Progenitor cell of endocrine pancreas (in vitro differentiated cells): ENCODE measurements at regions not wholly inside any gene's neighbourhood (a gene's known extent, or its start where the extent isn't known, plus 50 kb on each side); places are given as distances from the start of the nearest gene placed in this dataset.
A peak's percentile ranks its signal among the peaks of the same experiment; 100 is the strongest.

Source experiments
- DNase-seq: peaks from one replicate; pipeline ENCODE4 v3.0.0; 2021; ENCODE audit warnings: low spot score; ENCODE audit not compliant: unreplicated experiment
- H3K27ac Mint-ChIP-seq: 2 replicates; pipeline ENCODE4 v1.8.0; 2021; ENCODE audit warnings: mild to moderate bottlenecking, moderate library complexity, mixed read lengths
- H3K27me3 Mint-ChIP-seq: 2 replicates; pipeline ENCODE4 v1.8.0; 2021; ENCODE audit warnings: mixed read lengths
- H3K36me3 Mint-ChIP-seq: 2 replicates; pipeline ENCODE4 v1.8.0; 2022; ENCODE audit warnings: mixed read lengths; ENCODE audit not compliant: insufficient read depth
- H3K4me1 Mint-ChIP-seq: 2 replicates; pipeline ENCODE4 v1.8.0; 2021; ENCODE audit warnings: low read depth, mixed read lengths
- H3K4me3 Mint-ChIP-seq: 2 replicates; pipeline ENCODE4 v1.8.0; 2021; ENCODE audit warnings: low read depth, mild to moderate bottlenecking, moderate library complexity, mixed read lengths
- H3K9me3 Mint-ChIP-seq: 2 replicates; pipeline ENCODE4 v1.8.0; 2021; ENCODE audit warnings: low read depth, mixed read lengths
- TF ChIP-seq, protein P1 (sequence below): fragments of 200-600 bp; sonication (generic); IDR thresholded peaks from one replicate; pipeline ENCODE4 v1.5.0; 2021; ENCODE audit warnings: antibody characterized with exemption, mild to moderate bottlenecking; ENCODE audit not compliant: unreplicated experiment

DNA sequence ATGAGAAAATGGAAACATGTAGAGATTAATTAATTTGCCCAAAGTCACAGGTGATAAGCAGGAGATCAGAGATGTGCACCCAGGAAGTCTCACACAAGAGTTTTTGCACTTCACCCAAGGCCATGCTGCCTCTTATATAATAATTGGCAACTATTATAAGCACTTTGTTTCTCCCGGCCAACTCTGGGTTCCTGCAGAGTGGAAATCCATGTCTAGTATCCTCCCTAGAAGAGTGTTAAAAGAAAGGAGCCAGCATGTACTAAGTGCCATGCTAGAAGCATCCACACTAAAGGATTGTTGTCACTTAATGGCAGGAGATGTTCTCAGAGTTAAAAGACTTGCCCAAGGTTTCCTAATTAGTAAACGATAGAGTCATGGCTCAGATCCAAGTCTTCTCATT, 470.3 kb downstream of the OMA1 start:
- H3K36me3 Mint-ChIP-seq, result no peaks in the 10 kb centered on the region
- no peaks in the 10 kb centered on the region for H3K9me3 Mint-ChIP-seq
- DNase-seq, result no peak
- TF ChIP-seq, protein P1, sequence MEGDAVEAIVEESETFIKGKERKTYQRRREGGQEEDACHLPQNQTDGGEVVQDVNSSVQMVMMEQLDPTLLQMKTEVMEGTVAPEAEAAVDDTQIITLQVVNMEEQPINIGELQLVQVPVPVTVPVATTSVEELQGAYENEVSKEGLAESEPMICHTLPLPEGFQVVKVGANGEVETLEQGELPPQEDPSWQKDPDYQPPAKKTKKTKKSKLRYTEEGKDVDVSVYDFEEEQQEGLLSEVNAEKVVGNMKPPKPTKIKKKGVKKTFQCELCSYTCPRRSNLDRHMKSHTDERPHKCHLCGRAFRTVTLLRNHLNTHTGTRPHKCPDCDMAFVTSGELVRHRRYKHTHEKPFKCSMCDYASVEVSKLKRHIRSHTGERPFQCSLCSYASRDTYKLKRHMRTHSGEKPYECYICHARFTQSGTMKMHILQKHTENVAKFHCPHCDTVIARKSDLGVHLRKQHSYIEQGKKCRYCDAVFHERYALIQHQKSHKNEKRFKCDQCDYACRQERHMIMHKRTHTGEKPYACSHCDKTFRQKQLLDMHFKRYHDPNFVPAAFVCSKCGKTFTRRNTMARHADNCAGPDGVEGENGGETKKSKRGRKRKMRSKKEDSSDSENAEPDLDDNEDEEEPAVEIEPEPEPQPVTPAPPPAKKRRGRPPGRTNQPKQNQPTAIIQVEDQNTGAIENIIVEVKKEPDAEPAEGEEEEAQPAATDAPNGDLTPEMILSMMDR, result no peak
- H3K27ac Mint-ChIP-seq, result no peak overlapping the region
- H3K4me1 Mint-ChIP-seq, result peaks cover 1% of the 10 kb centered on the region
- H3K27me3 Mint-ChIP-seq, result peaks cover 3% of the 10 kb centered on the region
- no peak overlapping the region for H3K4me3 Mint-ChIP-seq

DNA sequence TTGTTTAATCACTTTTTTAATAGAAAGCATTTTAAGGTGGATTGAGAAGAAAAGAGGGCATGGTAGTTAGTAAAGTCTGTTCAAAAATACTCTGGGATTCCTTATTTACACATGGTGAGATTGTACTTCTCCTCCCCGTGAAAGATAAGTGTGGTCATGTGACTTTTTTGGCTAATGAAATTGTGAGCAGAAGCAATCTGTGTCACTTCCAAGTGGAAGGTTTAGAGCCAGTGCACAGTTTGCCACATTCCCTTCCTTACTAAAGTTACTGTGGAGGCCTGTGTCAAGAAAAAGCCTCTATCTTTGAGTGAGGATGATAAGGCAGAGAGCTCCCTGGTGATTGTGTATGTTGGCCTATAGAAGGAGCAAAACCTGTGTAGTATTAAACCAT, 471.3 kb downstream of the OMA1 start:
- Mint-ChIP-seq H3K36me3 (no peaks in the 10 kb centered on the region), H3K4me1 (peaks cover 1% of the 10 kb centered on the region), H3K9me3 (no peaks in the 10 kb centered on the region), H3K27ac (no peak overlapping the region), H3K4me3 (no peak overlapping the region), H3K27me3 (peaks cover 3% of the 10 kb centered on the region)
- TF ChIP-seq, protein P1, result no peak
- DNase-seq, result no peak

DNA sequence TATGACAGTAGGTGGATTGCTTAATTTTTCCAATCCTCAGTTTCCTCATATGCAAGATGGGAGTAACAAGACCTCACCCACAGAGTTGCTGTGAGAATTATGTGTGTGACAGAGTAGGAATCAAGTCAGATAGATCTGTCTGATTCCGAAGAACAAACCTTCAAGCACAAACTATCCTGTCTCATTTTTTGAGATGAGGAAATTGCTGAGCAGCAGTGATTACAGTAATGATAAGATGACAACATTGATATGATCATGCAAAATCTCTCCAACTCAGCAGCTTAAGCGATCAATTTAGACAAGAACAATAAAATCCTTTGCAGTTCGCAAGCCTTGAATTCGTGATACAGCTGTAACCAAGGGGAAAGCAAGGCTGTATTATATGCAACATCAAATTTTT, 474.1 kb downstream of the OMA1 start:
- Mint-ChIP-seq H3K4me3 (no peak overlapping the region), H3K27me3 (peaks cover 3% of the 10 kb centered on the region), H3K27ac (no peak overlapping the region), H3K36me3 (no peaks in the 10 kb centered on the region), H3K4me1 (peaks cover 1% of the 10 kb centered on the region), H3K9me3 (no peaks in the 10 kb centered on the region)
- TF ChIP-seq, protein P1, result no peak
- no peak for DNase-seq

DNA sequence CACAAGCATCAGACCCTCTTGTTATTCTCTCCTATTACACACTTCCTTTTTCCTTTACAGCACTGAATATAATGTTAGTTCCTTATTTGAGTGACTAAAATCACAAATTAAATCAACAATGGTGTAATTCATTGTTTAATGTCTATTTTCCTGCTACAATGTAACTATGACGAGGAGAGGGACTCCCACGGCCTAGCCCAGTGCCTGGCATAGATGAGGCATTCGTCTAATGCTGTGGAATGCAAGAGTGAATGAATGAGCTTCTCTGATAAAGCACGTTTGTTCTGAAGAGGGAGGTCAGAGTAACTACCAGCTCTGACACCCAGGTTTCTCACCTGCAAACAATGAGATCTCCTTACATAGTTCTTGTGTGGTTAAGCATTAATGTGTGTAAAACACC, 479.4 kb downstream of the OMA1 start:
- H3K36me3 Mint-ChIP-seq, result no peaks in the 10 kb centered on the region
- no peak for DNase-seq
- H3K27me3 Mint-ChIP-seq, result no peaks in the 10 kb centered on the region
- peak overlapping the region; percentile 53 for H3K27ac Mint-ChIP-seq
- H3K9me3 Mint-ChIP-seq, result no peaks in the 10 kb centered on the region
- TF ChIP-seq, protein P1, result no peak
- H3K4me1 Mint-ChIP-seq, result peaks cover 4% of the 10 kb centered on the region
- H3K4me3 Mint-ChIP-seq, result no peak overlapping the region

DNA sequence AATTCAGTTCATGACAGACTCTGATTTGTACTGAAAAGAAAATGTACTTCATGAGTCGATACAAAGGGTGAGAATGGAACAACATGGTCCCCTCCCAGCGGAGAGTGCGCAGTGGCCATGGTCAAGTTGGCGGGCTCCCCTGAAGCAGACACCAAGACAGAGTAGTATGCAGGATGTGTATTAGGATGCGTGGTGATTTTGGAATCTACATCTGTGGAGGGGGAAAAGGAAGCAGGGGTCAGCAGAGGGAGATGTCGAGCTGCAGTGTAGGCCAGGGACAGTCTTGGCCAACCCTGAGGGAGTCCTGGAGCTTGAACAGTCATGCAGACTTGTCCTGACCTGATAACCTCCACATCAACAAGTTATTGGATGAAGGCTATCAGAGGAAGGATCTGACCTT, 481.0 kb downstream of the OMA1 start:
- H3K27me3 Mint-ChIP-seq, result peaks cover 3% of the 10 kb centered on the region
- peaks cover 4% of the 10 kb centered on the region for H3K4me1 Mint-ChIP-seq
- H3K36me3 Mint-ChIP-seq, result no peaks in the 10 kb centered on the region
- H3K4me3 Mint-ChIP-seq, result no peak overlapping the region
- no peak overlapping the region for H3K27ac Mint-ChIP-seq
- TF ChIP-seq, protein P1, result no peak
- H3K9me3 Mint-ChIP-seq, result no peaks in the 10 kb centered on the region
- DNase-seq, result no peak
